Stimulated activated CD4-positive, alpha-beta T cell treated with anti-CD3 and anti-CD28 coated beads, TNF-alpha, amount 100 ng/mL, for 24 hours (primary cell): ENCODE measurements at regions not wholly inside any gene's neighbourhood (a gene's known extent, or its start where the extent isn't known, plus 50 kb on each side); places are given as distances from the start of the nearest gene placed in this dataset.
"Not testable (repeated sequence)": the region's sequence is repeated elsewhere in the genome, so short reads cannot be mapped to it uniquely, and the experiment has no call there.

Experiments used
- DNase-seq, 3 experiments: peaks; one replicate each; pipeline ENCODE4 v3.0.0-alpha.2; 2020; ENCODE audit warnings: low read depth in 3 of 3

DNA sequence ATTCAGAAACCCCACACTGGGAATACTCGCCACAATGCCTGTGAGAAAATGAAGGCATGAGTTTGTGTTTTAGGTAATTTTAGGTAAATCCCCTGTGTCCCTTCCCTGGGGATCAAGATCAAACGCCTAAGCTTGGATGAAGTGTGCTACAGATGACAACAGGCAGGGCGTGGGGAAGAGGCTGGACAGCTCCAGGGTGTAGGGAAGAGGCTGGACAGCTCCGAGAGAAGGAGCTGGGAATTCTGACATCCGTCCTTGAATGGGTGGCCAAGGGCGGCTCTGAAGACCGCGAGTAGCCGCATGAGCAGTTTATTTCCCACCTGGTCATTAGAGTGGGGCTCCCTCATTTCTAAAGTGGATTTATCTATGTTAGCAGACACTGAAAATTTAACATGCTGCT is 109.7 kb downstream of the RAMP3 start:
- no peak for DNase-seq

DNA sequence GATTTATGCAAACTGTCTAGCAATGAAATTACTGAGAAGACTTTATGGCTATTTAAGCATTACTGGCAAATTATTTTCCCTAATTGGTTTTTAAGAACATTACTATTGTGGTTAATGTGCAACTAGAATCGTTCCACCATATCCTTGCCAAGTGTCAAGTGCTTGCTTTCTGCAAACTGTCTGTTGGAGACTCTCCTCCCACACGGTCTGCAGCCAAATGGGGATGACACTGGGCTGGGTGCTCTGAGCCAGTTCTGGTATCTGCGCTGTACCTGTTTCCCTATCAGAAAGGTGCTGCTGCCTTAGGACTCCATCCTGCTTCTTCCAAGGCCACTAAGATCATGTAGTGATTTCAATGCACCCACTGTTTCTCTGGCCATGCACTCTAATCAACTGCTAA is 110.4 kb downstream of the RAMP3 start:
- DNase-seq = no peak

DNA sequence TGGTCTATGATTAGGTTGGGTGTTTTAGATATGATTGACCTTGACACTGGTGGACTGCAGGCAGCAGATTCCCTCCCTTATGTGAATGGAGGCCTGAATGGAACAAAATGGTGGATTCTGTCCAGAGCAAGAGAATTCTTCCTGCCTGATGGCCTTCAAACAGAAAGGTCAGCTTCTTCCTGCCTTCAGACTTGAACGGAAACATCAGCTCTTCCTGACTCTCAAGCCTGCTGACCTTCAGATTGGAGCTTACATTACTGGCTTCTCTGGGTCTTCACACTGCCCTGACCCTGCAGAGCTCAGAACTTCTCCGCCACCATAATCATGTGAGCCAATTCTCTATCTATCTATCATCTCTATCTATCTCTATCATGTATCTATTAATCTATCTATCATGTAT is 111.6 kb downstream of the RAMP3 start:
- DNase-seq = no peak

DNA sequence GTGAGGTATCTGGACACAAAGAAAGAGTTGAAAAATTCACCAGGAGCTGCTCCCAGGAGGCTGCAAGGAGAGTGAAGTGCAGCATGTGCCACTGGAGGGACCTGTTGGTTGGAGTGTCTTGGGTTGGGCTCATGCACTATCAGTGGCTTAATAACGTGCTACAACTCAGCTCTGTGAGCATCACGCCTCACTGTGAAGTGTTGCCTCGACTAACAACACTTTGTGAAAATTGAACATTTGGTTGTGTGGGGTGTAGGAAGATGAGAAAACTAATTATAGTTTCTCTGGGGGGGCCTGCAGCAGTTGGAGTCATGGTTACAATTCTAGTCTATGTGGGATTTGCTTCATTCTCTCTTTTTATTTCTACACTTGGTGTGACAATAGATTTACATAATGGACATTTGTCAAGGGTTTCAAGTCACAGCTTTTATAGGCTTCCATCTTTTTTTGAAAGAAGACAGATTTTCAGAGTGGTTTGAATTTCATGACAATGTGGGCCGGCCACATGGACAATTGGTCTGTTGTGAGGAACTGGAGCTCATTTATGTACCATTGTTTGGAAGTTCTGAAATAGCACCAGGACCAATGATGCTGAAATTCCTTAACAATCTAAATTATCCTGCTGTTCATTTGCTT is 121.3 kb downstream of the RAMP3 start:
- no peak for DNase-seq

DNA sequence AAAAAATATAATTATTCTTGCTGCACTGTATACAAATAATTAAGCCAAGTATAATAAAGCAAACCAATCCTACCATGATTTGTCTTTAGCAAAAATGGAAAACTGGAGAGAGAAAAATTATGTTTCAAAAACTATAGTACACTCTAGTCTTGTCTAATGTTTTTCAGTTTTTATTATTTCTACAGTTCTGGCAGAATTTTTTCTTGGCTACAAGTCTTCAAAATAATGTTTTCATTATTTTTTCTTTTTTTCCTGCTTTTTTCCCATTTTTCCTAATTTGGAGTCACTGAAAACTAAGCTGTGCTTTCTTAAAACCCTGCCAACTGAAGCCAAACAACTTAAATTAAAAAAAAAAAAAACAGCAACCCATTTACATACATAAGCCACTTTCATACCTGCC is 132.0 kb downstream of the RAMP3 start:
- DNase-seq = not testable (repeated sequence)

DNA sequence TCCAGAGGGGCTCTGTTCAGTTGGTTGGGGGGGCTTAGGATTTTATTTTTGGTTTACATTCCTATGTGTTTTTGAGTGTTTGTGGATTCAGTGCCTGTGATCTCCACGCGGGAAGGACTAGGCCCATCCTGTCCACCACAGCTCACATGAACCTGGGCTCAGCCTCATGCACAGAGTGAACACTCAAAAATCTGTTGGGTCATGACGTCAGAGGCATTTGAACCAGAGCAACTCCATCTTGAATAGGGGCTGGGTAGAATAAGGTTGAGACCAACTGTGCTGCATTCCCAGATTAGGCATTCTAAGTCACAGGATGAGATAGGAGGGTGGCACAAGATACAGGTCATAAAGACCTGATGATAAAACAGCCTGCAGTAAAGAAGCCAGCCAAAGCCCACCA is 133.3 kb downstream of the RAMP3 start:
- DNase-seq = no peak

DNA sequence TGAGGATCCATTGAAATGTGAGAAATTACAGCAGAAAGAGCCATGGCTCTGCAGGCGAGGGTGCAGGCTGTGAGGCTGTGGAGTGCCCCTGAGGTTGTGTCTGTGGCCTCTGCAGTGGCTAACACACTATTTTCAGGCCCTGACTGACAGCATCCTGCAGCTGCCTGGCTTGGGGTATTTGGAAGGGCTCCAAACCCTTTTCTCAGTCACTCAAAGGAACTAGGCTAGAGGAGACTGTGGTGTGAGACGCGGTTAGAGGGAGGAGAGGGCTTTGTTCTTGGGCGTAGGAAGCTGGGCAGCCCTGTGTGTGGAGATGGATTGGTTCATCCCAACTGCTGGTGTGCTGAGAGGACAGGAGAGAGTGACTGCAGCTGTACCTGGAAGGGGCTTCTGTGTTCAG is 134.9 kb downstream of the RAMP3 start:
- DNase-seq = no peak

DNA sequence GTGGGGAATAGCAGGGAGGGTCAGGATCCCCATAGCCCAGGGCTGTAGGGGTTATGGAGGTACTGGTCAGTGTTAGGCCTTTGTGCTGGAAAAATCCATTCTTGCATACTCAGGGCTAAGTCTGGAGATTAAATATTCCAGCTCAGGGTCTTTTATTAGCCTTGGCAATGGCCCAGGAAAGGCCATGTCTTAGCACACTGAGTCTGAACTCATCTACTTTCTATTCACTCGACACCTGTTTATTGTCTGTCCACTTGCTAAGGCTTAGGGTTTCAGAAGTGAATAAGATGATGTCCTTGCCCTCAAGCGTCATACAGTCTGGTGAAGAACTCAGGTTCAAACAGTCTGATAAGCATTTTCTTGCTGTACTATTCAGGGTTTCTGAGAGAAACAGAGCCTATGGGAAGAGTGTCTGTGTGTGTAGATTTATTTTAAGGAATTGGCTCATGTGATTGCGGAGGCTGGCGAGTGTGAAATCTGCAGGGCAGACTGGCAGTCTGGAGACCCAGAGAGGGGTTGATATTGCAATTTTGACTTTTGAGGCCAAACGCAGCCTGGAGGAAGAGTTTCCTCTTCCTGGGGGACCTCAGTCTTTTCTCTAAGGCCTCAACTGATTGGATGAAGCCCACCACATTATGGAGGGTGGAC is 135.8 kb downstream of the RAMP3 start:
- no peak for DNase-seq

DNA sequence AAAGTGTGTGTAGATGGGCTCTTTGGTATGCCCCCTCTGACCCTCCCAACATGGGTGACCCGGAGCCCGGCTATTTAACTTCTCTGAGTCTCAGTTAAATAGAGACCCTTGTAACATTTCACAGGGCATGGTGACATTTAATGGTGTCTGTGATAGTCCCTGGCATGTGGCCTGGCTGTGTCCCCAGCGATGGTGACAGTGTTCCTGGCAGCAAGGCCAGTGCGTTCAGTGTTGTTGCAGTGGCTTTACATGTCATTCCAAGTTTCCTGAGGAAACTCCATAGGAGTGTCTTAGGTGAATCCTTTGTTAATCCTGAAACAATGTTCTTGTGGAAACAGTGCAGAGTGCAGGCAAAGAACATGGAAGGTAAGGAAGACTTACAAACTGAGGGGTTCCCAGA is 137.0 kb downstream of the RAMP3 start:
- no peak for DNase-seq

DNA sequence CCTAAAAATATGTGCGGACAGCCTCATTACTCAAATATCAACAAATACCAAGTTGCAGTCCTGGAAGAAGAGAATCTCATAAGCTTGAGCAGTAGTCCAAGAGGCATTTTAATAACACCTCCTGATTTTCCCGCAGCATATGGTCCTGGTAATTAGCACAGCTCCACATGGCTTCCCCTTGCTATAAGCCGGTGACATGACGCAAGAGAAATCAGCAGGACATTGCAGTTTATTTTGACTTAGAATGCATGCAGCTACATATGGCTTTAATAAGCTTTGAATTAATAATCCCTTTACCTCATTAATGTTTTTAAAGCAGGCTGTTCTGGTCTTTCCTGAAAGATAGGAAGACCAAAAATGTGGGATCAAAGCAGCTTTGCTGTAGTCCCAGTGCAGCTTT is 137.6 kb downstream of the RAMP3 start:
- DNase-seq = no peak

DNA sequence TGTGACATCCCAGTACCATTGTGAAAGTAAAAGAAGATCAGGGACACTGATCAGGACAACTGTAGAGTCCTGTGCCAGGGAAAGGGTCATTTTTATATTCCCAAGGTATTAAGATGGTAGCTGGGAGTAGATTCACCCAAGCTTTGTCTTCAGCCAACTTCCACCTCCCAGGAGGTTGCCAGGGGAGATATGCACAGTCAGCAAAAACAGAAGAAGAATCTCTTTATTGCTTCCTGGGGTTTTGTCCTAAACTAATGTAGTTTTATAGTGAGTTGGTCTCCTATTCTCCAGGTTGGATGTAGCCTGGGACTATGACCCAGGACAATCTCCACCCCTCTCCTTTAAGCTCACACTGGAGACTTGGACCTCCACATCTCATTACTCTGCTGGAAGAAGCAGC is 139.2 kb downstream of the RAMP3 start:
- no peak for DNase-seq

DNA sequence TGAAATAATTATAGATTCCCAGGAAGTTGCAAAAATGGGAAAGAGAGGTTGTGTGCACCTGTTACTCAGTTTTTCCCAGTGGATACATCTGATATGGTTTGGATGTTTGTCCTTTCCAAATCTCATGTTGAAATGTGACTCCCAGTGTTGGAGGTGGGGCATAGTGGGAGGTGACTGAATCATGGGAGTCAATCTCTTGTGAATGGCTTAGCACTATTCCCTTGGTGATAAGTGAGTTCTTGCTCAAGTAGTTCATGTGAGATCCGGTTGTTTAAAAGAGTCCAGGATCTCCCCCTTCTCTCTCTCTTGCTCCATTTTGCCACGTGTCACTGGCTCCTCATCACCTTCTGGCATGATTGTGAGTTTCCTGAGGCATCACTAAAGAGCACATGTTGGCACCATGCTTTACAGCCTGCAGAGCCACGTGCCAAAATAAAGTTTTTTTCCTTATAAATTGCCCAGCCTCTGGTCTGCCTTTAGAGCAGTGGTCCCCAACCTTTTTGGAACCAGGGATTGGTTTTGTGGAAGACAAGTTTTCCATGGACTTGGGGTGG is 149.2 kb downstream of the RAMP3 start:
- DNase-seq = no peak

DNA sequence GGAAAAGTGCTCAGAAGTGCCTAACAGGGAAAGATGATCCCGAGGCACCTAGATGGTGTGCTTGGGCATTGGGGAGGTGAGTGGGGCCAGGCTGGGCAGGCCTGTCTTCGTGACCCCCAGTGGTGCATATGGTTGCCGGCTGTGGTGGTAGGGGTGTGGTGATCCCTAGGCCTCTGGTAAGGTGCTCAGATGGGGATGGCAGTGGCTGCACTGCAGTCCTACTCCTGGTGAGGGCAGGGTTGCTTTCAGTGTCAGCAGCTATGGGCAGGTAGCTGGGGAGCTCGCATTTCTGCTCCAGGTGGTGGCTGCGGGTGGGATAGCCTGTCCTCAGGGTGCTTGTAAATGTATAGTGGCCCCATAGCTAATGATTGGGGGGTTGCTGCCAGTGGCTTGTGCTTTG is 154.0 kb downstream of the RAMP3 start:
- no peak for DNase-seq

DNA sequence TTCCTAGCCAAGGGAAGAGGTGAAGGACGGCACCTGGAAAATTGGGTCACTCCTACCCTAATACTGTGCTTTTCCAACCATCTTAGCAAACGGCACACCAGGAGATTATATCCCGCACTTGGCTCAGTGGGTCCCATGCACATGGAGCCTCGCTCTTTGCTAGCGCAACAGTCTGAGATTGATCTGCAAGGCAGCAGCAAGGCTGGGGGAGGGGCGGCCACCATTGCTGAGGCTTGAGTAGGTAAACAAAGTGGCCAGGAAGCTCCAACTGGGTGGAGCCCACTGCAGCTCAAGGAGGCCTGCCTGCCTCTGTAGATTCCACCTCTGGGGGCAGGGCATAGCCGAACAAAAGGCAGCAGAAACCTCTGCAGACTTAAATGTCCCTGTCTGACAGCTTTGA is 157.9 kb downstream of the RAMP3 start:
- DNase-seq = not testable (repeated sequence)

DNA sequence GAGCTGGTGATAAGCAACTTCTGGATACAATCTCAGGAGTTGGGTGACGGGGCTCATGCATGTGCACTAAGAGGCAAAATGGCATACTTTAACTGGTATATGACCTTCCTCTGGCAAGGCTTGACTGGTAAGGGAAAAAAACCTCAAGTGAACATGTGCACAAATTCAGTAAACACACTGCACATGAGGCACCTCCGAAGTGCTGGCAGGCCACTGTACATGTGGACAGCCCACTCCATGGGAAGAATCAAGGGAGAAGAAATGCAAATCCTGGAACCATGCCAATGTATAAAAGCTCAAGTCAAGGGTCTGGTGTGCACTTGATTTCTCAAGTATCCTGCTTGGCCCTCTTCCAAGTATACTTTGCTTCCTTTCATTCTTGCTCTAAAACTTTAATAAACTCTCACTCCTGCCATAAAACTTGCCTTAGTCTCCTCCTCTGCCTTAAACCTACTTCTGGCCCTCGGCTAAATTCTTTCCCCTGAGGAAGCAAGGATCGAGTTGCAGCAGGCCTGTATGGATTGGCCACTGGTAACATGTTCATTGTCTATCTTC is 167.2 kb downstream of the RAMP3 start:
- DNase-seq = no peak

DNA sequence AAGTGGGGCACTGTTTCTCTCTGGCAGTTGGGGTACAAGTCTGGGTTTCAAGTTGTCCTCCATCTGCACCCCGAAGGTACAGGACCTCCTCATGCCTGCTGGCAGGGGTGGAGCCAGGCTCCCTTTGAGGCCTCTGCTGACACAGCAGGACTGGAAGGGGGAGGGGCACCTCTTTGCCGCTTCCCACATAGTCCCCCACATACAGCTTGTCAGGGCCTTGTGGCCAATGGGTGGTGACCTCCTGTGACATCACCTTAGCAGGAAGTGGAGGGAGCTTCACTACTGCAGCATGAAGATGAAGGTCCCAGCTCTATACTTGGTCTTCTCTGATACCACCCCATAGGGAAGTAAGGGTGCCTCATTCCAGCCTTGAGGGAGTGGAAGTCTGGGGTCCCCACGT is 167.8 kb downstream of the RAMP3 start:
- DNase-seq = no peak

DNA sequence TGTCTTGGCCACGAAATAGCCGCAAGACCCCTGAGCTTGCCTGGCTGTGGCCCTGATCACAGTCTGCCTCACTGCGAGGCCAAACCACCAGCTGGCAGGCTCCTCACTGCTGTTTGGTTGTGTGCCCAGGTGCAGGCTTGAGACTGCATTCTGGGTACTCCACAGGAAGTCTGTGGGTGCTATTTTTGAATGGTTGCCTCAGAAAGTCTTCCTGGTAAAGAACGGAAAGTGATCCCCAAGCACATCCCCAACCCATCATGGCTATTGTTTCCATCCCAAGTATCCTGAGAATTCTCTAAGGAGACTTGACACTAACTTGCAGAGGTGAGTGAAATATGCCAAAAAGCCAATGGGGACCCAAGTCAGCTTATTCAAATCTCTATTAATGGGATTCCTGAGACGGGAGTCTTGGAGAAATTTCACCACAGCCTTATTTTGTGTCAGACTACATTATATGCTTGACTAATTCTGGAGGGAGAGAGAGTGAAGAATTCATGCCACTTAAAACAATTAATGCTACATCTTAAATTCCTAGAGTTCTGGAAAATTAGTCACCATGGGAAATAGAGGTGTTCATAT is 170.9 kb downstream of the RAMP3 start:
- DNase-seq = no peak

DNA sequence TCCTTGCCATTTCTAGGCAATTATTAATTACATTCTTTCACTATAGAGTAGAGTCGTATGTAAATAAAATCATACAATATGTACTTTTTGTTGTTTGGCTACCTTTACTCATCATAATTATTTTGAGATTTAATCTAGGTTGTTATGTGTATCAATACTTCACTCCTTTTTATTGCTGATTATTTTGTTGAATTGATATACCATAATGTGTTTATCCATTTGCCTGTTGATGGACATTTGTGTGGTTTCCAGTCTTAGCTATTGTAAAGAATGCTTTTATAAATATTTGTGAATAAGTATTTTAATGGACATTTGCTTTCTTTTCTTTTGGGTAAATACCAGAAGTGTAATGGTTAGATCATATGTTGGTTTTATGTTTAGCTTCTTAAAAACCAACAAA is 174.0 kb downstream of the RAMP3 start:
- no peak for DNase-seq

DNA sequence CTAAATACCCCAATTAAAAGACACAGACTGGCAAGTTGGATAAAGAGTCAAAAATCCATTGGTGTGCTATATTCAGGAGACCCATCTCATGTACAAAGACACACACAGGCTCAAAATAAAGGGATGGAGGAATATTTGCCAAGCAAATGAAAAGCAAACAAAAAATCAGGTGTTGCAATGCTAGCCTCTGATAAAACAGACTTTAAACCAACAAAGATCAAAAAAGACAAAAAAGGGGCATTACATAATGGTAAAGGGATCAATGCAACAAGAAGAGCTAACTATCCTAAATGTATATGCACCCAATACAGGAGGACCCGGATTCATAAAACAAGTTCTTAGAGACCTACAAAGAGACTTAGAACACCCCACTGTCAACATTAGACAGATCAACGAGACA is 177.4 kb downstream of the RAMP3 start:
- DNase-seq = not testable (repeated sequence)

DNA sequence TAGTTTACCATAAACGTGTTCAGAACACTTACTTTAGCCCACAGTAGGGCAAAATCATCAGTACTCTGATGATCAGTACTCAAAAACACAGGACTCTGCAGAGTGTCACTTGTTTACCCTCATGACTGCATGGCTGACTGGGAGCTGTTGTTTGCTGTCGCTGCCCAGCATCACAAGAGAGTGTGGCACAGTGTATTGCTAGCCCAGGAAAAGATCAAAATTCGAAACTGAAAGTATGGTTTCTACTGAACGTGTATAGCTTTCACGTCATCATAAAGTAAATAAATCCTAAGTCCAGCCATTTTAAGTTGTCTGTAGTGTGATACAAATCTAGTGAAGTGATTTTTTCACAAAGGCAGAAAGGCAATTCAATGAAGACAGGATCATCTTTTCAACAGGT is 184.6 kb downstream of the RAMP3 start:
- DNase-seq = no peak

DNA sequence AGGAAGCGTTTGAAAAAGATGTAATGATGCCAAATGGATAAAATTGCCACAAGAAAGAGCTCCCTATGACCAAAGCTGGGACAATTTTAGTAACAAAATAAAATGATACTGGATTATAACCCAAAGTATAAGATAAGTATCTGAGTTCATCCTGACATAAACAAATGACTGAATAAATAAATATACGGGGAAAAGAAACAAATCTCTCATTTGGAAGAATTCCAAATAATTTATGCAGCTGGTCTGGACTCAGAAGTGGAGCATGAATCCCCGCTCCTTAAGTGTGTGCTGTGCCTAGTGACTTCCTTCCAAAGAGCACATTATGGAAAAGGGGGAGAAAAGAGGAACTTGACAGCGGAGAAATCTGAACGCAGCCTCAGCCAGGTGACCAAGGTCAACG is 186.2 kb downstream of the RAMP3 start:
- DNase-seq = no peak

DNA sequence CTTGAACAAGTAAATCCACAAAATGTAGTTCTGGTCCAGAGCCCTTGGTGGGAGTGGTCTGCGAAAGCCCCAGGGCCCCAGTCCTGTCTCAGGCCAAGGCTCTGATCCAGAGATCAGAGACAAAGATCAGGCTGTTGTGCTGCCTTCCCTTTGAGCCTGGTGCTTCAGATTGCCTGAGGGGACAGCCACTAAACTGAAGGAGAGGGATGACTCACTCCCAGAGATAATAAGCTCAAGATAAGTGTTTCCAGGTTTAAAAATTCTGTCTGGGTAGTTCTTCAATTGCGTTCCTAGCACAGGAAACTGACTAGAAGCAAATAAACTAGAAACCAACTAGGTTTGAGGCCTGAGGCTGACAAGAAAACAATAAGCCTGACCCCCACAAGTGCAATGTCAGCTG is 190.2 kb downstream of the RAMP3 start:
- DNase-seq = no peak

DNA sequence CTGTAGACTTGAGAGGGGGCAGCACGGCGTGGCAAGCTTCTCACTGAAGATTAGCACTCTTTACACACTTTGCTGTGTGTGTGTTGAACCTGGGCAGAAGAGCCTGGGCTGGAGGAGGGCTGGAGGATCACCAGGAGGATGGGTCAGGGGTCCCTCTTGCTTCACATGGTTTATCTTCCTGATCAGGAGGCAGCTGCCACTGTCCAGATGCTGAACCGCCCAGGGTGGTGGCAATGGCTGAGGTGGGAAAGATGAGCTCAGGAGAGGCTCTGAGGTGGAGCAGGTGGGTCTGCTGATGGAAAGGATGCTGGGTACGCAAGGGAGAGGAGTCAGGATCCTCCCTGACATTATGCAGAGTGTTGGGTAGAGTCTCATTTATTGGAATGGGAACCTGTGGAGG is 191.5 kb downstream of the RAMP3 start:
- DNase-seq = no peak
